ENCODE measurements at regions not wholly inside any gene's neighbourhood (a gene's known extent, or its start where the extent isn't known, plus 50 kb on each side); places are given as distances from the start of the nearest gene placed in this dataset.

DNA sequence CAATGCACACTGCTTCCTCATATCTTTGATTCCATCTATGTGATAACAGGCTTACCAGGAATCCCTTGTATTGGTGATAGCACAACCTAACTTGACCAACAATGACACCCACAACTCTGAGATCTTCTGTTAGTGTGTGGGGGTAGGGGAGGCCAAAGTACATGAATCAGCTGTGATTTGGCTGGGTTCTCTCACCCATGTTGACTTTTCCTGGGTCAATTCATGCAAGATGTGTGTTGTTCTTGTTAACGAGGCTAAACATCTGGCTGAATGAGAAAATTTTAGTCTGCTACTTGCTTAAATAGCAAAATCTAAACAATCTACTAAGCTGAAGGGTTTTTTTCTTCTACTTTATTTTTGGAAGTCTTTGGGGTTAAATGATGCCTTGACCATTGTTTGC is 341.2 kb upstream of the SLC14A2 start:
- DNase-seq = no peak

DNA sequence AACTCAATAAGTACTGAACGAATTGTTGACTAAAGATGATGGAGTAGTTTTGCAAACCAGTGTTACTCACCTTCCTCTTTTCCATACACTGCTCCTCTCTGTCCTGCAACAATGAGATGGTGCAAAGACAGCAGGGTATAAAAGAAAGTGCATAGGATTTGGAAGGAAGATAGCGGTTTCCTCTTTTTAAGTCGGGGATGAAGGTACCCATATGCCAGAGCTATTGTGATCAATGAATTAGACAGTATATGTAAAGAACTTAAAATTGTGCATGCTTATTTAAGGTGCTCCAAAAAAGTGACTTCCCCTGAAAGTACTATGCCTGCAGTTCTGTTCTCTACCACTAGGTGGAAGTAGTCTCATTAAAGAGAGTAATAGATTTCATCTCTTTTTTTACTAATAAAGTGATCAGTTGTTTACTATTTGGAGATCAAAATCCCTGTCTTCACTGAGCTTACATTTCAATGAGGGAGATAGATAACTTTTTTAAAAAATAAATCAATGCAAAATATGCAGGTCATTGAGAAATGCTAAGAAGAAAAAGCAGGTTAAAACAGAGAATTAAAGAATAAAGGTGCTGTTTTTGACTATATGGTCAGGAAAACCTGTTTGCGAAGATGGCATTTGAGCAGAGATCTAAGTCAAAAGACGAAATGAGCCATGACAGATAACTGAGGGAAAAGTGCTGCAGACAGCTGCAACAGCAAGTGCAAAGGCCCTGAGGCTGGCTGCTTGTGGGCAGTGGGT is 339.7 kb upstream of the SLC14A2 start:
- peak; percentile 41 for DNase-seq

- DNase-seq = no peak
Measured at GRCh38 chr18:45276878-45277277, 338.4 kb upstream of the SLC14A2 start.

DNA sequence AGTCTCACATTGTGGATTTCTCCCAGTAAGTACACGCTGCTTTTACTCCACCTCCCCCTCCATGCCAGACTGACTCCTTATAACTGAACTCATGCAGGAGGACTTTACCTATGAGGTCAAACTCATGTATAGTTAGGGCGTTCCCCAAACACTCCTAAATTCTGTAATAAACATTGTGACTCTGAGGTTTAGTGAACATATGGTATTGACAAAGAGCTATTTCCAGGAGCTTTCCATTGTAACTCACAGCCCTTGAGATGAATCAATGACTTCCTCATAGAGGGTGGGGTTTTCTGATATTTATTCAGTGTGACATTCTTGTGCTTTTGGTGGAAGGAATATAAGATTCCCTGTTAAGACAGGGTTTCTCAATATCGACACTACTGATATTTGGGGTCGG is 337.4 kb upstream of the SLC14A2 start:
- DNase-seq = no peak

GRCh38 chr18:45280481-45281276 is 334.6 kb upstream of the SLC14A2 start:
- no peak for DNase-seq

- no peak for DNase-seq
Measured at GRCh38 chr18:45282101-45282812, 333.0 kb upstream of the SLC14A2 start.

GRCh38 chr18:45284174-45284573 is 331.1 kb upstream of the SLC14A2 start:
- DNase-seq = no peak

DNA sequence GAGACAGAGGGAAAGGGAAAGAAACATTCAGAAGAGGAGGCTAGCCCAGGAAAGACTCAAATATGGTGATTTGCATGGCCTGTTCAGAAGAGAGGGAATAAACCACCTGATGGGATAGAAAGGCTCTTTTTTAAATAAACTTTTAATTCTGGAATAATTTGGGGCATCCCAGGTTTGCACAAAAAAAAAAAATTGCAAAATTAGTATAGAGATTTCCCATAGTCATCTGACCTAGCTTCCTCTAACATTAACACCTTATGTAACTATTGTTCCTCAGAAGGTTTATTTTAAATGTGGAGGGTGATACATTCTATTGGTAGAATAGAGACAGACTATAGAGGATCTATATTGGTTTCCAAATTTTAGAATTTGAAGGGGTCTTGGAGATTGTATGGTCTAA is 330.4 kb upstream of the SLC14A2 start:
- no peak for DNase-seq

DNA sequence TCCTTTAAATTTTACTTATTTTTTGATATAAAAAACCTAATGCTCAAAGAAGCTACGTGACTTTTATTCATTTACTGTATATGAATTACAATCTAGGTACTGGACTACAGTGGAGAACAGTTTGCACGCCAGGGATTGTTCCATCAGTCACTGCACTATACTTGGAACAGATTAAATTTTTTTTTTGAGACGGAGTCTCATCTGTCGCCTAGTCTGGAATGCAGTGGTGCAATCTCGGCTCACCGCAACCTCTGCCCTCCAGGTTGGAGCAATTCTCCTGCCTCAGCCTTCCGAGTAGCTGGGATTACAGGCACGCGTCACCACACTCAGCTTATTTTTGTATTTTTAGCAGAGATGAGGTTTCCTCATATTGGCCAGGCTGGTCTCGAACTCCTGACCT is 330.0 kb upstream of the SLC14A2 start:
- DNase-seq = no peak

GRCh38 chr18:45286431-45286830 is 328.8 kb upstream of the SLC14A2 start:
- no peak for DNase-seq

DNA sequence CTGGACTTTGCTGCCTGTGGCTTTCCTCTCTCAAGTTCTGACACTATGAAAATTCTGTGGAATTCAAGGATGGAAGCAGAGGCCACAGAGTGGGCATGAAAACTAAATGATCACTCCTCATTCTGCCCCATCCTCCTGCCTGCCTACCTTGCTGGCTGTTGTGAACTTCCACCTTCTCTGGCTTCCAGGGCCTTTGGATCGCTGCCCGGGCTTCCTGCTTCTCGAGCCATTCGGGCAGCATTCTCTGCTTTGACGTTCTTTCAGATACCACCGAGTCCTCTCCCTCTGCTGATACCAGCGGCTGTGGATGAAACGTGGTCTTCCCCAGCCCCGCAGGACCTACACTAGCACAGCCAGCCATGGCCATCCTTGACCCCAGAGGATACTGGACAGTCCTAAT is 327.7 kb upstream of the SLC14A2 start:
- no peak for DNase-seq

GRCh38 chr18:45290364-45290763 is 324.9 kb upstream of the SLC14A2 start:
- DNase-seq = no peak

GRCh38 chr18:45291621-45292615 is 323.4 kb upstream of the SLC14A2 start:
- DNase-seq = no peak

GRCh38 chr18:45295388-45295787 is 319.9 kb upstream of the SLC14A2 start:
- DNase-seq = no peak

GRCh38 chr18:45298986-45299385 is 316.3 kb upstream of the SLC14A2 start:
- no peak for DNase-seq

DNA sequence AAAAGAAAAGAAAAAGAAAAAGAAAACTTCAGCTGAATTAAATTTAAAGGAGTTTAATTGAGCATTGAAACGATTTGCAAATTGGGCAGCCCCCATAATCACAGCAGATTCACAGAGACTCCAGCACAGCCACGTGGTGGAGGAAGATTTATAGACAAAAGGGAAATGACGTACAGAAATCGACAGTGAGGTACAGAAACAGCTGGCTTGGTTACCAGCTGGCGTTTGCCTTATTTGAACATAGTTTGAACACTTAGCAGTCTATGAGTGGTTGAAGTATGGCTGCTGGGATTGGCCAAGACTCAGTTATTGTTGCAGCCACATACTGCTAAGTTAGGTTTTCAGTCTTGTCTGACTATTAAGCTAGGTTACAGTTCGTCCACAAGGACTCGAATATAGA is 312.2 kb upstream of the SLC14A2 start:
- no peak for DNase-seq

GRCh38 chr18:45304558-45304957 is 310.7 kb upstream of the SLC14A2 start:
- DNase-seq = no peak

DNA sequence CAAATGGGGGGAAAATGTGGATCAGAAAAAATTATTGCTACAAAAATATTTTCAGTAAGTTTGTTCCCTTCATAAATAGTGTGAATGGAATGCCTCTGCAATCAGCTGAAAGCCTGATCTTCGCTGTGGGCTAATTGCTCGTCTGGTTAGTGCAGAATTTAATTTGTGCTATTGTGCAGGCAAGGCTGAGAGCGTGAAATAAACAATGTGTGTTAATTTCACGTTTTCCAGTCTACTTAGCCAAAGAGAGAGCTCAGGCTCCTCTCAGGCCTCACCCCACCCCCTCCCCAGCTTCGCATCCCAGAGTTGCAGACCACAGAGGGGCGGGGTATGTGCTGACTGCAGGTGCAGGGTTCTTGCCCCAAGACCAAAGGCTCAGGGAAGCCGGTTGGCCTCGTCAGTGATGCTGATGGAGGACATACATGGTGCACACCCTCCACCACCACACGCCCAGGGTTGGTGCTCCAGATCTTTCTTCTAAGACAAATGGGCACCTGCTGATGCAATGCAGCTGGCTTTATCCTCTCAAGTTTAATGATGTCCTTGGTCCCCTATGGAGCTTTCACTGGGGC is 302.6 kb upstream of the SLC14A2 start:
- DNase-seq = no peak

DNA sequence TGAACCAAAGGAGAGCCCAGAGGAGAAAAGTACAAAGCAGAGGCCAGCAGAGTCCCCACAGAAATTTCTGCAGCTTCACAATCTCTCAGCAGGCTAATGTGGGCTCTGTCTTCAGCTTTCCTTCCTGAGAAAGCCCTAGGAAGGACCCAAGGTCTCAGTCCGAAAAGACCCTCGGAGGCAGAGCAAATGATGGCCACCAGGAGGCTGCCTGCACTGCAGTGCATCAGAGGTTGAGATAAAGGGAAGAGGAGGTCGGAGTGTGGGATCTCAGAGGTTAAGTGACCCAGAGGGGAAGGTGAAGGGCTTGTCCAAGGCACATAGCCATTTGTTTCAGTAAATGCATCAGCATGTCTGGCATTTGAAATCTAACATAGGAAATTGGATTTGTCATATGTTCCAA is 299.1 kb upstream of the SLC14A2 start:
- DNase-seq = no peak

- DNase-seq = no peak
Measured at GRCh38 chr18:45317948-45318640, 297.2 kb upstream of the SLC14A2 start.

DNA sequence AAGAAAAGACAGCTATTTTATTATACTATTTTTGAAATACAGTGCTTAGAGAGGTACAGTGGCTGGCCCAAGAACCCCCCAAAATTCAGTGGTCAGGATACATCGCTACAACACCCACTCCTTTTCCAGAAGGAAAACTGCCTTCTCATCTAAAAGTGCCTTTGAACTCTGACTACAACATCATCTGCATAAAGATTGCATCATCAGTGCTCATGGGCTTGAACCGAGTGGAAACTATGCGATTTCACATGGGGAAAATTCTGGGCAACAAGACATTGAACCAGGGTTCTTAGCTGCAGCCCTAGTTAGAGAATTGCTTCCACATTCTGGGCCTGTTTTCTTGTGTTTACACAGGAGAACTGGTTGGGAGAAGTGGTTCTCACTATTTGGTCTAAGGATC is 294.6 kb upstream of the SLC14A2 start:
- DNase-seq = no peak

- no peak for DNase-seq
Measured at GRCh38 chr18:45321520-45321919, 293.8 kb upstream of the SLC14A2 start.

All from CD4-positive, alpha-beta T cell treated with Interleukin-4 for 4 hours (primary cell).